ENCODE measurements at regions not wholly inside any gene's neighbourhood (a gene's known extent, or its start where the extent isn't known, plus 50 kb on each side); places are given as distances from the start of the nearest gene placed in this dataset.

- no peak for DNase-seq
Measured at GRCh38 chrX:40273356-40274050, 175.7 kb upstream of the BCOR start.

DNA sequence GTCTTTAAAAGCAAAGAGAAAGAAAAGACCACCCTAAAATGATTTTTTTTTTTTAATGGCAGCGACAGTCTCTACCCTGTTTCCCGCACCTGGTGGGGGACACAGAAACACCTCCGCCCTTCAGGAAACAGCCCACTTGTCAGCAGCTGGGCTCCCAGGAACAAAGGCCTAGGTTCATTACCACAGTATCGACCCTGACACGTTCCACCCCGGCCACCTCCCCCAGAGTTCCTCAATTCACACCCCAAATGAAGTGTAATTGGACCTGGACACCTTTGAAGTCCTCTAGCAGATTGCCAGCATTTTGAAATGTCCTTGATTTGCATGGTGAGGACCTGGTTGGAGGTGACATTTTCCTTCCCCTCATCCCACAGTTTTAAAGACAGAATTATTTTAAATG lies 175.0 kb upstream of the BCOR start:
- no peak for DNase-seq

DNA sequence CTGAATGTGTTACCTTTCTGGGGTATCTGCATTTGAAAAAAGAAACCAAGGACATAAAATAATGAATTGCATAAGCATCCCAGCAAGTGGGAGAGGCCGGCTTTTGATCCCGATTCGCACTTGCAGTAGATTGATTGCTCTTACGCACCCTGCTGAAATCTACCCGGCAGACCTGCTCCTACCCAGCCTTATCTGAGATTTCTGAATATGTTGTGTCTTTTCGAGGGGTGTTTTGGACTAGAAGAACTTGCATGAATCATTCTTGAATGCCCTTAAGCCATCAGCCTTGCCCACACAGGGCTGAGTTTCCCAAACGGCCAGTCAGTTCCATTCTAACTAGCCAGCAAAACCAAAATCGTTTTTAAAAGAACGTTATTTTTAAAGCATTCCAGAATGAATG lies 174.4 kb upstream of the BCOR start:
- no peak for DNase-seq

DNA sequence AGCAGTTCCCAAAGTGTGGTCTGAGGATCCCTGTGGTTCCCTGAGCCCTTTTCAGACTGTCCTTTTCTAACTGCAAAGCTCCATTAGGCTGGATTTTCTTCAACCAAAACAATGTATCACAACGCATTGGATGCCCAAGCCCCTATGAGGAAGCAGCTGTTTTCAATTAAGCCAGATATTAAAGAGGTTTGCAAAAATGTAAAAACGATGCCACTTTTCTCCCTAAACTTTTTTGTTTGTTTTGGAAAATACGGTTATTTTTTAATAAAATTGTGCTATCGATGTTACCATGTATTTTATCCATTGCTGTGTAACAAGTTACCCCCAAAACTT lies 170.4 kb upstream of the BCOR start:
- no peak for DNase-seq

GRCh38 chrX:40267334-40268187 lies 169.8 kb upstream of the BCOR start:
- DNase-seq: no peak

DNA sequence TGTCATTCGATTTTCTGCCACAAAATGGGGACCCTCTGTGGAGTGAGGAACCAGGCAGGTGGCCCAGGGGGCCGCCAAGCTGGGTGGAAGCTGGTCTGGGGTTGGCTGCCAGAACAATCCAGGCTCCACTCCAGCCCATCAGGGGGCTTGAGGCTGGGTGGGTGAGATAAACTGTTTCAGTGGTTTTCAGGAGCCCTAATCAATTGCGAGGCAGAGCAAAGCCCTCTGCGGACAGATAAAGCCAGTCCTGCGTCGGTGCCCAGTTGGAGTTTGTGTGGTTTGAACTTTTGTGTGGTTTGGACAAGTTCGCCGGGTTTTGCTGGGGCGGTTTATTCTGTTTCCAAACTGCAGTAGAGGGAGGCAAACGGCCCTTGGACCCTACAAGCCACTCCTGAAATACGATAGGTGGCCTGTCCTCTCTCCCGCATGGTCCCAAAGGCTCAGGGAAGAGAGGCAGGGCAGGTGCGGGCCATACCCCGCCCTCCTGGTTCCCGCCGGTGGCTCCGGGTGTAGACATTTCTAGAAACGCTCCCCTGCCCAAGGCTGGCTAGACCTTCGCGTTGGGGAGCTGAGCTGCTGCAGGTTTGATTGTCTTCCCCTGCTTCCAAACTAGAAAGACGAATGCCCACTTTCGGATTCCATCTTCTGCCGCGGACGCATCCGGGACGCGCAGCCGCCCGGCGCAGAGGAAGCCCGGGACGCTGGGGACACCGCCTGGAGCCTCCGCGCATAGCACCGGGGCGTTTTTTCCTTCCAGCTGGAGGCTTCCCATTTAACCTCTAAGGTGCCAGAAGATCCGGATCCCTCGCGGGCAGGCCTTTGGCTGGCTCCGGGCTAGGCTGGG lies 169.0 kb upstream of the BCOR start:
- DNase-seq: peak; percentile 76

DNA sequence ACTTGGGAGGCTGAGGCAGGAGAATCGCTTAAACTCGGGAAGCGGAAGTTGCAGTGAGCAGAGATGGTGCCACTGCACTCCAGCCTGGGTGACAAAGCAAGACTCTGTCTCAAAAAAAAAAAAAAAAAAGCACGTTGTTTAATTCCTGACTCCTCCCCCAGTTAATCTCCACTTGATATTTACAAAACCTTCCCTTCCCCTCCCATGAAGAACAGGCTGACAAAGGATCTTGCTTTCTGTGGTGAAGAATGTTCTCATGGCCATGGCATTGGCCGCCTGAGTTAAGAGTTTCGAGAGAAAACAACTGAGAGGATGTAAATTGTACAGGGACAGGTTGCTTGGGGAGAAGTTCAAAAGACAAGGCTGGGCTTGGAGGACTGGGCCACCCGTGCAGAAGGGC lies 168.2 kb upstream of the BCOR start:
- DNase-seq: no peak

DNA sequence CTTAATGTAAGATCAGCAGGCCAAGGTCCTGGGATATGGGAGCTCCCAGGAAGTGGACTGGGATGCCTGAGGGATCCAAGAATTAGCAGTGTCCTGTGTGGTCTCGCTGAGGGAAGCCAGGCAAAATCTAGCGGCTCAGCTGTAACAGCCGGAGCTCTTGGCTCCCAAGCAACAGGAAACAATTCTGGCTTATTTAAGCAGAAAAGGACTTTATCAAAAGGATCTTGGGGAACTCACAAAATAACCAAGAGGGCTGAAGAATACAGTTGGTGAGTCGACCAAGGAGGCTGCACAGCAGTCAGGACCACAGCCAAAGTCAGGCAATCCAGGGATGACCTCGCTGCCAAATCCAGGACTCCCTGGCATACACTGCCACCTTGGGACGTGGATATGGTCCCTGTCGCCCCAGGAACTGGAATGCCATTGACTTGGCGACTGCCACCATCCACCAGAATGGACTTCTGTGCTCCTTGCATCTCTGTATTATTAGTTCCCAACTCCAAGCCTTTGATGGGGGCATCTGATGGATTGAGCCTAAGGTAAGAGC lies 165.3 kb upstream of the BCOR start:
- no peak for DNase-seq

DNA sequence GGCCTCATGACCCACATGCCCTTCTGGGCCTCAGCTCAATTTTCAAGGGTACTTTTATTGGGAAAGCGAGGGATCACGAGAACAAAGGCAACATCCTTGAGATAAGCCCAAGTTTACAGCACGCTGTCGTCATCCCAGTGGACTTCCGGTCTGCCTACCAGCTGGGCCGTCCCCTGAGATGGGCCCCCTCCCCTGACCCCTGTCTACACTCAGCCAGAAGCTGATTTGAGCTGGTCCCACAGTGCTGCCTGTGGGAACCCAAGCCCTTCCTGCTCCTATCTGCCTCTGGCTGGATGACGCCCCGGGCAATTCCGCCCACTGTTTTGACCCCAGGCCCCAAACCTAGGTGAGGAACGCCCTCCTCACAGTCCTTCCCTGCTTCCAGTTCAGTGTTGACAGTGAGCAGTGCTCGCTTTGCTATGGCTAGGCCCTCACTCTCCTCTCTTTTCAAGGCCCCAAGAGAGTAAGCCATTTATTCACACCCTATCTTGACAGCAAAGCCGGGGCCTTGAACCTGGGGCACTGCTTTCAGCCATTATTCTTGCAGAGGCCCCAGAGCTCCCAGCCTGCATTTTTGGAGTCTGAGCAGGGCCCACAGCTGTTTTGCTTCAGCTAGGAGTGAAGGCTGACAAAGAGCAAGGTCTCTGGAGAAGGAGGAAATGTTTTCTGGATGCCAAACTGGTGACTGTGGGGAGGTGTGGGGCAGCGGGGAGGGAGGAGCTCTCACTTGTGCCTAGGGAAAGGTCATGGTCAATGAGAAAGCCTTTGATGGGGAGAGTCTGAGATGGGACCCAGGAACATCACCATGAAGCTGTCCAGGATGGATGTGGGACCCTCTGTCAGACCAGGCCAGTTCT lies 164.6 kb upstream of the BCOR start:
- DNase-seq: peak; percentile 42

- DNase-seq: no peak
Measured at GRCh38 chrX:40261833-40262156, 164.0 kb upstream of the BCOR start.

- DNase-seq: no peak
Measured at GRCh38 chrX:40260146-40260747, 162.5 kb upstream of the BCOR start.

DNA sequence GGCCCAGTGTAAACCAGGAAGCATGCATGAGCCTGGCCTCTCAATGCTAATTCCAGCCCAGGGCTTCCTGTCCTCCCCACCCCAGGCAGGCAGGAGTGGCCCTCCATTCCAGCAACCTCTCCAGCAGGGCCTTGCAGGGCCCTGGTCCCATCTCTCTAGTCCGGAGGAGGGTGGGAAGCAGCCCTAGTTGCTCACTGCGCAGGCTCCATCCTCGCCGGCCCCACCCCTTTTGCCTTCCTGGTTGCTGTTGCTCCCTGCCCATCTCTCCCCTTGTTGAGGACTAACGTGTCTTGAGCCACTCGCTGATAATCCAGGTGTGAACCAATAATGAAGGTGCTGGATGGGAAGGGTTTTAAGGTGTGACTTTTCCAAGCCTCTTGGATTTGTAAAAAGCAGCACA lies 161.2 kb upstream of the BCOR start:
- no peak for DNase-seq

- no peak for DNase-seq
Measured at GRCh38 chrX:40253771-40254170, 156.0 kb upstream of the BCOR start.

DNA sequence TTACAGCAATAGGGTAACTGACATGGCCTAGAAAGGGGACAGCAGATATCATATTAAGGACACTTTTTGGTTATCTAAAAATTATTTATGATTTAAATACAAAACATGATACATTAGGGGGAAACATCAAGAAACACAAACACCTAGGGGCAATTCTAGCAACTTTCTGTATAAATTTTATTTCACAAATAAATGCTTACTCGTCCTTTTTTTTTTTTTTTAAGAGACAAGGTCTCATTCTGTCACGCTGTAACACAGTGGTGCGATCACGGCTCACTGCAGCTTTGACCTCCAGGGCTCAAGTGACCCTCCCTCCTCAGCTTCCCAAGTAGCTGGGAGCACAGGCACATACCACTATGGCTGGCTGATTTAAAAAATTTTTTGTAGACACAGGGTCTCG lies 151.8 kb upstream of the BCOR start:
- no peak for DNase-seq

GRCh38 chrX:40248822-40249221 lies 151.1 kb upstream of the BCOR start:
- DNase-seq: no peak

- no peak for DNase-seq
Measured at GRCh38 chrX:40247848-40248622, 150.3 kb upstream of the BCOR start.

DNA sequence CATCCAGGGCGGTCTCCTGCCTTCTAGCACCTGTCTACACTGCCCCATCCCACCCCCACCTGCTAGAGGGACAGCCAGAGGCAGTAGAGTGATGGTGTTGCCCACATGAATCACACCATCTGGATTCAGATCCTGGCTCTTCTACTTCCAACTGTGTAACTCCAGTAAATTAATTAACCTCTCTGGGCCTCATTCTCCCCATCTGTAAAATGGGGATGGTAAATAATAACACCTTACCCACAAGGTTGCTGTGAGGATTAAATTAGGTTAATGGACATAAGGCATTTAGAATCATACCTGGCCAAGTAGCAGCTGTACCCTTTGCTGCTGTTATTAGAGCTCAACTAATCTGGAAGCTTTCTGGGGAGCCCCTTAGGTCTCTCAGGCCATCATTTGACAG lies 149.6 kb upstream of the BCOR start:
- DNase-seq: no peak

DNA sequence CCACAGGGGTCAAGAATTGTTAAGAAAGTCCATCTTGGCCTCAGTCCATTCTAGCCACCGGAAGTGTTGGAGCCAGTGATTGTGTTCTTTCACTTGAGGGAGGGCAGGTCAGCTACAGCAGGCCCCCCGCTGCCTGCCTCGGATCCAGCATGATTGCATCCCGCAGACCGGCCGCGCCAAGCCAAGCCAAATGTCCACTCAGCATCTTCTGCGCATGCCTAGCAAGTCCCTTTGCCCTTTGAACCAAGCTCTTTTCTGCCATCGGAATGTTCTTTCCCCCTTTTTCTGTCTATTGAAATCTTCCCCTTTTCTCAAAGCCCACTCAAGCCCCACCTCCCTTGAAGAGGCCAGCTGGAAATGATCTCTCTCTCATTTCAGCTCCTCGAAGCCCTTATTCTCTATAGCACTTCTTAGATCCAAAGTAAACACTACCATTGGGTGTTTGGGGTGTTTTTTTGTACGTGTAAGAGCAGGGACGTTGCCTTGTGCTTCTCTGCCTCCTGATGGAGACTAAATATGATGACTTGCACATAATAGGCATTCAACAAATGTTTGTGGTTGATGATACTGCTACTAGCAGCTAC lies 147.8 kb upstream of the BCOR start:
- peak; percentile 35 for DNase-seq

- DNase-seq: peak; percentile 22
Measured at GRCh38 chrX:40244980-40245379, 147.2 kb upstream of the BCOR start.

- no peak for DNase-seq
Measured at GRCh38 chrX:40243755-40244515, 146.2 kb upstream of the BCOR start.
